Prostate gland (tissue), 2 donors: ENCODE measurements at regions not wholly inside any gene's neighbourhood (a gene's known extent, or its start where the extent isn't known, plus 50 kb on each side); places are given as distances from the start of the nearest gene placed in this dataset.

ENCODE experiments used
- DNase-seq: peaks from one replicate; pipeline ENCODE4 v3.0.0-alpha.2; 2019; ENCODE audit warnings: low spot score
- H3K27ac ChIP-seq, 2 donors: fragments of 200-600 bp; sonication (generic); 2 replicates each; pipeline ENCODE4 v1.5.1; 2017 to 2019
- H3K27me3 ChIP-seq: fragments of 200-600 bp; sonication (generic); replicated peaks from 2 replicates; pipeline ENCODE4 v1.5.1; 2019; ENCODE audit not compliant: insufficient read depth
- H3K36me3 ChIP-seq, 2 donors: fragments of 200-600 bp; sonication (generic); 1 replicate in 1 of 2; 2 replicates in 1 of 2; pipeline versions ENCODE4 v1.5.1 to v1.8.1; 2017 to 2019
- H3K4me1 ChIP-seq: fragments of 200-600 bp; sonication (generic); replicated peaks from 2 replicates; pipeline ENCODE4 v1.5.1; 2019
- H3K4me3 ChIP-seq, 2 donors: fragments of 200-600 bp; sonication (generic); 2 replicates each; pipeline ENCODE4 v1.5.1; 2017 to 2019
- H3K9me3 ChIP-seq: fragments of 200-600 bp; sonication (generic); 2 replicates; pipeline ENCODE4 v1.5.1; 2017
- POLR2A ChIP-seq: fragments of 450-650 bp; IDR thresholded peaks from one replicate; pipeline ENCODE4 v1.6.1; 2016; ENCODE audit warnings: antibody characterized with exemption, mild to moderate bottlenecking
- POLR2AphosphoS5 ChIP-seq: sonication (generic); formaldehyde crosslinking; IDR thresholded peaks from one replicate; pipeline ENCODE4 v1.6.1; 2017; ENCODE audit warnings: antibody characterized with exemption
- WGBS: methylation state at CpG from one replicate; pipeline ENCODE4 v1.1.5; 2018; 5-methylcytosine and 5-hydroxymethylcytosine counted together
- intact Hi-C: fragments of 100-400 bp; cut with DNase I; formaldehyde crosslinking; loops from one replicate; pipeline ENCODE4 v1.14.2; 2022
- TF ChIP-seq, protein P1 (sequence below), 4 experiments: fragments of 200-600 bp in 2 of 4; fragments of 450-650 bp in 2 of 4; sonication (generic) in 2 of 4; IDR thresholded peaks; 1 replicate in 3 of 4; 2 replicates in 1 of 4; pipeline ENCODE4 v1.5.1; 2016 to 2019; ENCODE audit warnings: antibody characterized with exemption in 4 of 4, mild to moderate bottlenecking in 2 of 4, moderate library complexity in 2 of 4

DNA sequence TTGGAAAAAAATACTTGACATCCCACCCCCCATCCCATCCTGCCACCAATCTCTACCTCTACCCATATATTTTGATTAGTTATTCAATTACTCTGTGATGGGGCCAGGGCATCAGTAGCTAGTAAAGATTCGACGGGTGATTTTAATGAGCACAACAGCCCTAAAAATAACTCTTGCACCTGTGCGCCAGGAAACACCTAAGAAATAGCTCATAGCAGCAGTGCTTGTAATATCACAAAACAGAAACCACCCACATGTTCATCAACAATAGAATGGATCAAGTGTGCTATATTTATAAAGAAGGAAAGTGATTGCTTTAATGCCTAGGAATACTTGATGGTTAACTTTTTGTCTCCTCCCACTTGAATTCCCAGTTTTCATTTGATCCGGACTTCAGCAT lies 225.6 kb upstream of the LCORL start:
- TF ChIP-seq POLR2AphosphoS5 = no peak
- no peak for TF ChIP-seq POLR2A
- TF ChIP-seq, protein P1, sequence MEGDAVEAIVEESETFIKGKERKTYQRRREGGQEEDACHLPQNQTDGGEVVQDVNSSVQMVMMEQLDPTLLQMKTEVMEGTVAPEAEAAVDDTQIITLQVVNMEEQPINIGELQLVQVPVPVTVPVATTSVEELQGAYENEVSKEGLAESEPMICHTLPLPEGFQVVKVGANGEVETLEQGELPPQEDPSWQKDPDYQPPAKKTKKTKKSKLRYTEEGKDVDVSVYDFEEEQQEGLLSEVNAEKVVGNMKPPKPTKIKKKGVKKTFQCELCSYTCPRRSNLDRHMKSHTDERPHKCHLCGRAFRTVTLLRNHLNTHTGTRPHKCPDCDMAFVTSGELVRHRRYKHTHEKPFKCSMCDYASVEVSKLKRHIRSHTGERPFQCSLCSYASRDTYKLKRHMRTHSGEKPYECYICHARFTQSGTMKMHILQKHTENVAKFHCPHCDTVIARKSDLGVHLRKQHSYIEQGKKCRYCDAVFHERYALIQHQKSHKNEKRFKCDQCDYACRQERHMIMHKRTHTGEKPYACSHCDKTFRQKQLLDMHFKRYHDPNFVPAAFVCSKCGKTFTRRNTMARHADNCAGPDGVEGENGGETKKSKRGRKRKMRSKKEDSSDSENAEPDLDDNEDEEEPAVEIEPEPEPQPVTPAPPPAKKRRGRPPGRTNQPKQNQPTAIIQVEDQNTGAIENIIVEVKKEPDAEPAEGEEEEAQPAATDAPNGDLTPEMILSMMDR (IDR thresholded peaks at IDR 0.05) = no peak
- DNase-seq = no peak
- Histone ChIP-seq H3K9me3 (no peaks in the 10 kb centered on the region), H3K27me3 (no peaks in the 10 kb centered on the region), H3K4me3 (no peak overlapping the region), H3K36me3 (no peaks in the 10 kb centered on the region), H3K4me1 (no peaks in the 10 kb centered on the region), H3K27ac (no peak overlapping the region)
- WGBS = 55% methylated on average over 4 of the region's 4 CpGs
- intact Hi-C loops = no loop called here

DNA sequence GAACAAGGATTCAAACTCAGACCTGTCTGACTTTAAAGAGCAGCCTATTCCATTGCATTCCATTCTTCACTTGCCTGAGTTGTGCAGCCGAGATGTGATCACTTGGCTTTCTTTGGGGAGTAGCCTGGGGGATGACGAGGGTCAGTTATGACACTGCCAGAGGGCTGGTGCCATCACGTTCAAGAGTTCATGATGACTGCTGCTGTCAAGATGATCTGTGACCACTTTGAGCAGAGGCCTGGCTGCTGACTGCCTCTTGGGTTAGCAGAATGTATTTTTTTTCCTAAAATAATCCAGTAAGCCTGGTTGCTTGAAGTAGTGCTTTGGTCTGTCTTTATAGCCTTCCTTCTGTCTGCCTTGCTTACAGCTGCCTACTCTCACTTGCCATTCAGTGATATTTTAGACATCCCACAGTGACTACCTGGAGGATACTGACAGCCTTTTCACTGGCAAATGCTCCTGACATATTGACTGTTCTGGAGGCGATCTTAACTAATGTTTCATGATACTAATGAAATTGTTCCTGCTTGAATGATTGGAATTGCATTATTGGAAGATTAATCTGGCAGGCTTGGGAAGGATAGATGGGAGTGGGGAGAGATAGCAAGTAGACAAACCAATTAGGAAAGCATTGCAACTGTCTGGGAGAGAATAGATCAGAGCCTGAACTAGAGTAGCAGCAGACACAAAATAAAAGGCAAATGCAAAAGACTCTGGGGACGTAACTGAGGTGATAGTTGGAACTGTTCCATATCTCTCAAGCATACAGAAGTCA lies 221.6 kb upstream of the LCORL start:
- DNase-seq = no peak
- H3K4me3 ChIP-seq = no peak overlapping the region
- H3K27ac ChIP-seq = no peak overlapping the region
- no peak for TF ChIP-seq POLR2AphosphoS5
- H3K36me3 ChIP-seq = no peaks in the 10 kb centered on the region
- no peaks in the 10 kb centered on the region for H3K9me3 ChIP-seq
- H3K27me3 ChIP-seq = no peaks in the 10 kb centered on the region
- H3K4me1 ChIP-seq = no peaks in the 10 kb centered on the region
- intact Hi-C loops = no loop called here
- WGBS = 47% methylated on average over 5 of the region's 5 CpGs

DNA sequence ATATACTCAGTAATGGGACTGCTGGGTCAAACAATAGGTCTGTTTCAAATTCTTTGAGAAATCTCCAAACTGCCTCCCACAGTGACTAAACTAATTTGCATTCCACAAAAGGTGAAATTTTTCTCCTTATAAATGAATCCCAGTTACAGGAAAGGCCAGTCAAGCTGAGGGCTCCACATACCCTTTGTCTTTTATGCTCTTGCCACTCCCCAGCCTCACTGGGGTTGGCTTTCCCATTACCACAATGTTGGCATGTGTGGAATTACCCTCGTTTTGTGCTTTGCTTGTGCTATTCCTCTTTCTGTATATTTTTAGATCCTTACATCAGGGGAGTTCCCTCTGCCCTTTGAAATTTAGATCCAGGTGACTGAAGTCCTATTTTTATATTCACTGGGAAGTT lies 220.2 kb upstream of the LCORL start:
- H3K4me3 ChIP-seq = no peak overlapping the region
- WGBS = 19% methylated on average over 1 of the region's 1 CpG
- intact Hi-C loops = no loop called here

DNA sequence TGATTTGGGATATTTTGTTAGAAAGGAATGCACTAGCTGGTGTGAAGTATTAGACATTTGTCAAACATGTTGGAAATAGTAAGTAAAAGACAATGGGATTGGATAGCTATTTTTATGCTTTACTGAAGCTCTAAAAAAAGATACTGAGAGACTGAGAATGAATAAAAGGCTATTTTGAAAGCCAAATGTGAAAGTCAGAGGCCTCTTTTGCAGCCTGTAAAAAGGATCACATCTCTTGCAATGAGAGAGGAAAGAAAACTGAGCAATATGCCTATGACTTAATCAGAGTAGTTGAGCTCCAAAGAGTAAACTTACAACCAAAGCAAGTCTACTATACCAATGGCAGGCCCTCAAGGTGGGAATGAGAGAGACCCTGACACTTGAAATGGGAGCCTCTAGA lies 212.6 kb upstream of the LCORL start:
- no peaks in the 10 kb centered on the region for H3K27me3 ChIP-seq
- no peaks in the 10 kb centered on the region for H3K4me1 ChIP-seq
- intact Hi-C loops = no loop called here
- no peak overlapping the region for H3K27ac ChIP-seq
- DNase-seq = no peak
- no peaks in the 10 kb centered on the region for H3K9me3 ChIP-seq
- H3K36me3 ChIP-seq = no peaks in the 10 kb centered on the region
- TF ChIP-seq POLR2AphosphoS5 (no peak), POLR2A (no peak)
- TF ChIP-seq, protein P1 (IDR thresholded peaks at IDR 0.05) = no peak
- no peak overlapping the region for H3K4me3 ChIP-seq

More for the DNA sequence above, 220.2 kb upstream of the LCORL start:
- Histone ChIP-seq H3K9me3 (no peaks in the 10 kb centered on the region), H3K36me3 (no peaks in the 10 kb centered on the region), H3K27me3 (no peaks in the 10 kb centered on the region), H3K4me1 (no peaks in the 10 kb centered on the region), H3K27ac (no peak overlapping the region)
- TF ChIP-seq POLR2A (no peak), POLR2AphosphoS5 (no peak)
- TF ChIP-seq, protein P1 (IDR thresholded peaks at IDR 0.05) = no peak
- DNase-seq = no peak

DNA sequence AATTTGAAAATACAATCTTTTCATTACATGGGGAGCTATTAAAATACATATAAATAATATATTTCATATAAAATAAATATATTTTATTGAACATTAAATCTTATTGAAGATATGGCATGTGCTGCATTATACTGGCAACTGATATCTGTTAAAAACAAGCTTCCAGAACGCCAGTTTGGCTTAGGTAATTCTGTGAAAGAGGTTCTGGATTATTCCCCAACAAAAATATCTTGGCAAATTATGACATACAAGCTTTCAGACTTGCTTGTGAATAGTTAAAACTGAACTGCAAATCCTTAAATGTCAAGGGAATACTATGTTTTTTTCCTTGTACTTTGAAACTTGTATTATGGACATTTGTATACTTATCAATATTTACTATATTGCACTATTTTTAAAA lies 210.2 kb upstream of the LCORL start:
- no peaks in the 10 kb centered on the region for H3K9me3 ChIP-seq
- 55% methylated on average over 1 of the region's 1 CpG for WGBS
- no peaks in the 10 kb centered on the region for H3K4me1 ChIP-seq
- no peaks in the 10 kb centered on the region for H3K27me3 ChIP-seq
- intact Hi-C loops = no loop called here
- no peaks in the 10 kb centered on the region for H3K36me3 ChIP-seq
- DNase-seq = no peak
- H3K4me3 ChIP-seq = no peak overlapping the region
- no peak overlapping the region for H3K27ac ChIP-seq
- no peak for TF ChIP-seq POLR2A
- no peak for TF ChIP-seq POLR2AphosphoS5
- TF ChIP-seq, protein P1 (IDR thresholded peaks at IDR 0.05) = no peak
